Muscle of leg (tissue), 3 donors: ENCODE measurements at regions not wholly inside any gene's neighbourhood (a gene's known extent, or its start where the extent isn't known, plus 50 kb on each side); places are given as distances from the start of the nearest gene placed in this dataset.

Experiments used
- DNase-seq: peaks from one replicate; pipeline ENCODE4 v3.0.0; 2013
- H3K27ac ChIP-seq: one replicate; pipeline ENCODE4 v1.5.1; 2013; ENCODE audit warnings: mild to moderate bottlenecking, low read length, control low read depth
- H3K27me3 ChIP-seq: one replicate; pipeline ENCODE4 v1.6.1; 2013; ENCODE audit warnings: low read length; ENCODE audit not compliant: control insufficient read depth, insufficient read depth
- H3K36me3 ChIP-seq: one replicate; pipeline ENCODE4 v1.6.1; 2013; ENCODE audit warnings: low read length; ENCODE audit not compliant: control insufficient read depth, insufficient read depth
- H3K4me1 ChIP-seq: one replicate; pipeline ENCODE4 v1.6.1; 2013; ENCODE audit warnings: low read length; ENCODE audit not compliant: control insufficient read depth, insufficient read depth
- H3K4me3 ChIP-seq: one replicate; pipeline ENCODE4 v1.5.1; 2013; ENCODE audit warnings: low read length, control low read depth
- H3K9me3 ChIP-seq: replicated peaks from 2 replicates; pipeline ENCODE4 v1.6.1; 2013; ENCODE audit warnings: low read depth, low read length; ENCODE audit not compliant: control insufficient read depth
- WGBS: methylation state at CpG from one replicate; pipeline ENCODE4 v1.1.5; 2013; ENCODE audit warnings: missing lambda C conversion rate; ENCODE audit not compliant: insufficient coverage; 5-methylcytosine and 5-hydroxymethylcytosine counted together

GRCh38 chr5:67380431-67380830 is 183.8 kb upstream of the CD180 start:
- H3K4me3 ChIP-seq = no peak overlapping the region
- no peak overlapping the region for H3K27ac ChIP-seq
- no peaks in the 10 kb centered on the region for H3K27me3 ChIP-seq
- no peaks in the 10 kb centered on the region for H3K36me3 ChIP-seq
- H3K9me3 ChIP-seq = no peaks in the 10 kb centered on the region
- peaks cover 4% of the 10 kb centered on the region for H3K4me1 ChIP-seq
- WGBS = 50% methylated on average over 1 of the region's 1 CpG
- DNase-seq = no peak

DNA sequence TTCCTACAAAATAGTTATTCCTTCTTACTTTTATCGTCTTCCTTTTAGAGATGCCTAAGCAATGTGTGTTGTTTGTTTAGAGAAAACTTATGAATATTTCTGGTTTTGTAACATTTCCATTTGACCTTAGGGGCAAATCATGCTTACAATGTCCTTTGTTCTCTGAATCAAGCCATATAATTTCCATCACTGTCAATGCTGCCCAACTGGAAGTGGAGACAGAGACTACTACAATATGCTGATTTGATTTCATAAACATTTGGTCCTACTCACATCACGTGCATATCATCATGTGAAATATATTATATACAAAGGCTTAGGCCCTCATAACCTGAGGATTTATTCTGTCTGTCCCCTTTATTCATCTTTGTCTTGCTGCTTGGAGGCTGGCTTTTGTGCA is 183.2 kb upstream of the CD180 start:
- WGBS = no CpG with 5 or more reads among the region's 2 CpGs
- H3K27me3 ChIP-seq = no peaks in the 10 kb centered on the region
- H3K4me3 ChIP-seq = no peak overlapping the region
- no peak for DNase-seq
- H3K36me3 ChIP-seq = no peaks in the 10 kb centered on the region
- no peak overlapping the region for H3K27ac ChIP-seq
- H3K4me1 ChIP-seq = peaks cover 4% of the 10 kb centered on the region
- H3K9me3 ChIP-seq = no peaks in the 10 kb centered on the region

DNA sequence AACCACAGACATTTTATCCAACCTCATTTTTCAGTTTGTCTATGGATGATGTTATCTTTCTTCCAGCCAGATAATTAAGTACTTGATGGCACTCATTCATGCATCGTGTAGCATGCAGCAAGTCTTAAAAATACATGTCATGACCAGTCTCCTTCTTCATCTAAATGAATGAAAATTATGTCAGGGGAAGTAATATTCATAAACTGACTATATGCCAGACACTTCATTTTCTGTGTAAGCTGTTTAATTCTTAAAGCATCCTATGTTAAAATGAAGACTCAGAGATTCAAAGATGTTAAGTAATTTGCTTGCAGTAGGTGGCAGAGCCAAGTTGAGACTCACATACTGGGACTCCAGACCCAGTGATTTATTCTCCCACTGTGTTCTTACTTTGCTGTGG is 181.7 kb upstream of the CD180 start:
- no CpG with 5 or more reads among the region's 1 CpG for WGBS

GRCh38 chr5:67377631-67378030 is 181.0 kb upstream of the CD180 start:
- H3K27me3 ChIP-seq = no peaks in the 10 kb centered on the region
- WGBS = no CpG with 5 or more reads among the region's 4 CpGs
- no peaks in the 10 kb centered on the region for H3K9me3 ChIP-seq
- H3K4me3 ChIP-seq = no peak overlapping the region
- no peak overlapping the region for H3K27ac ChIP-seq
- H3K4me1 ChIP-seq = peaks cover 4% of the 10 kb centered on the region
- no peak for DNase-seq
- H3K36me3 ChIP-seq = no peaks in the 10 kb centered on the region

More for the DNA sequence above, 181.7 kb upstream of the CD180 start:
- H3K9me3 ChIP-seq = no peaks in the 10 kb centered on the region
- H3K4me1 ChIP-seq = peaks cover 4% of the 10 kb centered on the region
- H3K27me3 ChIP-seq = no peaks in the 10 kb centered on the region
- no peak for DNase-seq
- no peak overlapping the region for H3K27ac ChIP-seq
- no peaks in the 10 kb centered on the region for H3K36me3 ChIP-seq
- H3K4me3 ChIP-seq = no peak overlapping the region

DNA sequence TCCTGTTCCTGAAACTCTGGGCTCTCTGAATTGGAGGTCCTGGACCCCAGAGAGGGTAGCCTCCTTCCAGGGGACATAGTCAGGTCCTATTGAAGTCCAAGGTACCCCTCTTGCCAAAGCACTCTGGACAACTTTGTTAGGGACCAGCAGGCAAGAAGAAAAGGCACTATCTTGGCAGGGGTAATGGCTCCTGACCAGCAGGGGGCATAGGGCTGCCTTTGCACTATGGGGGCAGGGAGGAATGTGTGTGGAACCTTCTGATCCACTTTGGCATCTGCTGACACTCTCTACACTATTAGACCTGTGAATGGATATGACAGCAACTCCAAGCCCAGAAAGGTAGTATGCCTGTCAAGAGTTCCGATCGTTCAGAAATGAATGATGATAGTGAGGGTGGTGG is 179.0 kb upstream of the CD180 start:
- 100% methylated on average over 2 of the region's 2 CpGs for WGBS
- H3K9me3 ChIP-seq = no peaks in the 10 kb centered on the region
- H3K27me3 ChIP-seq = no peaks in the 10 kb centered on the region
- no peak overlapping the region for H3K4me3 ChIP-seq
- peaks cover 3% of the 10 kb centered on the region for H3K4me1 ChIP-seq
- no peak overlapping the region for H3K27ac ChIP-seq
- DNase-seq = no peak
- no peaks in the 10 kb centered on the region for H3K36me3 ChIP-seq

DNA sequence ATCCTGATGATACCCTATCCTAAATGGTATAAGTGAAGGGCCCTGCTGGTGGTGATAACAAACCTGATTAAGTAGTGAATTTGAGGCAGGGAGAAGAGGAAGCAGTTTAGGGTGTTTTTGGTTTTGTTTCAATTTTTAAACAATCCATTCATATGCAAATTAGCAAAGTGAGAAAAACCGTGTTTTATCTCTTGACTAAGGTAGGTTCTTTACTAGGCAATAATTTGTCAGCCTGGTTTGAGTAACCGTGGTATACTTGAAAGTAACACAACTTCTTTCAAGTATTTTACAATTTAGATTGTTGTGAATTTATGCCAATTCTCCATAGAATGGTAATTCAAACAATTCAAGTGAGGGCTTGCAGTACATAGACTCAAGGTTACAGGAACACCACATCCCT is 177.8 kb upstream of the CD180 start:
- no CpG with 5 or more reads among the region's 2 CpGs for WGBS
- H3K36me3 ChIP-seq = no peaks in the 10 kb centered on the region
- no peaks in the 10 kb centered on the region for H3K9me3 ChIP-seq
- no peaks in the 10 kb centered on the region for H3K27me3 ChIP-seq
- H3K4me3 ChIP-seq = no peak overlapping the region
- no peak for DNase-seq
- H3K4me1 ChIP-seq = peaks cover 3% of the 10 kb centered on the region
- no peak overlapping the region for H3K27ac ChIP-seq

- H3K36me3 ChIP-seq = no peaks in the 10 kb centered on the region
- WGBS = 65% methylated on average over 1 of the region's 1 CpG
- H3K9me3 ChIP-seq = no peaks in the 10 kb centered on the region
- no peak overlapping the region for H3K27ac ChIP-seq
- no peak overlapping the region for H3K4me3 ChIP-seq
- no peak for DNase-seq
- H3K27me3 ChIP-seq = no peaks in the 10 kb centered on the region
- peaks cover 3% of the 10 kb centered on the region for H3K4me1 ChIP-seq
Measured at GRCh38 chr5:67373518-67373917, 176.9 kb upstream of the CD180 start.

DNA sequence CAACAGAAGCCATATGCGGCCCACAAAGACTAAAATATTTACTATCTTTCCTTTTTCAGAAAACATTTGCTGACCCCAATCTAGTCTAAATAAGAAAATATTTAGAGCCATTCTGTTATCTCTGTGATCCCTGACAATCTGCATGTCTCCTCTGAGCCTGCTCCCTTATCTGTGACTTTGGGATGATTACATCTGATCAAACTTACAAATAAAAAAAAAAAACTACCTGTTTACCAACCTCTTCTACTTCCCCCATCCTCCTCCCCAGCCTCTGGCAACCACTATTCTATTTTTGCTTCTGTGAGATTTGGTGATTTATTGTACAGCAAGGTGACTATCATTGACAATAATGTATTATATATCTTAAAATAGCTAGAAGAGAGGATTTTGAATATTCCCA is 176.3 kb upstream of the CD180 start:
- no CpG with 5 or more reads among the region's 1 CpG for WGBS
- Histone ChIP-seq H3K4me3 (no peak overlapping the region), H3K9me3 (no peaks in the 10 kb centered on the region), H3K36me3 (no peaks in the 10 kb centered on the region), H3K27ac (no peak overlapping the region), H3K4me1 (peaks cover 3% of the 10 kb centered on the region), H3K27me3 (no peaks in the 10 kb centered on the region)
- DNase-seq = no peak

GRCh38 chr5:67371924-67372323 is 175.3 kb upstream of the CD180 start:
- Histone ChIP-seq H3K36me3 (no peaks in the 10 kb centered on the region), H3K9me3 (no peaks in the 10 kb centered on the region), H3K4me3 (no peak overlapping the region), H3K4me1 (no peaks in the 10 kb centered on the region), H3K27me3 (no peaks in the 10 kb centered on the region), H3K27ac (no peak overlapping the region)
- no peak for DNase-seq
- no CpG with 5 or more reads among the region's 1 CpG for WGBS

DNA sequence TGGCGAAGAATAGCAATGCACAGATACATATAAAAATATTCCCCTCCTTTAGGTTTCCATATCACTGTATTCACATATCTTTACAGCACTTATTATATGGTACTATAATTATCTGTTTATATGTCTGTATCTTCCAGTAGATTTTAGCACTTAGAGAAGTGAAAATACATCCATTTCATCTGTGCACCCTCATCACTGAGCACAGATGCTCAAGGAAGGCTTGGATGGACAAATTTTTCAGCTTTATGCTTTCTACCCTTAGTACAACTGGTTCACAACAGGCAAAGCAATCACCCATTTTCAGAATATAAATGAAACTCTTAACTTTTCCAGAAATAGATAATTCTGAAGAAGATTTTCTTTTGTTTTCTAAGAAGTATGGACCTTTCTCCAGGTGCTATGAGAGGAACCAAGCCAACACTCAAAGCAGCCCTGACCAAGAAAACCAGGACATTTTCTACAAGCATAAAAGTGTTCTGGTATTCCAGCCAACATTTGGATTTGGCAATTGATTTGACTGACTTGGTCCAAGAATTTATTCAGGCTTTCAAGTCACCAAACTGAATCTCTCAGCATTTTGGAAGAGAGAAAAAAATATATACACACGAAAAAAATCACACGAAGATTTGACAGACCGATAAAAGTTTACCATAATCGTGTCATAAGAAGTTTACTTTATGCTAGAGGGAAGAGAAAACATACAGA is 170.2 kb upstream of the CD180 start:
- no peak overlapping the region for H3K4me3 ChIP-seq
- WGBS = no CpG with 5 or more reads among the region's 5 CpGs
- no peaks in the 10 kb centered on the region for H3K36me3 ChIP-seq
- no peaks in the 10 kb centered on the region for H3K27me3 ChIP-seq
- no peak overlapping the region for H3K27ac ChIP-seq
- no peaks in the 10 kb centered on the region for H3K9me3 ChIP-seq
- H3K4me1 ChIP-seq = no peaks in the 10 kb centered on the region
- DNase-seq = peak; percentile 52

DNA sequence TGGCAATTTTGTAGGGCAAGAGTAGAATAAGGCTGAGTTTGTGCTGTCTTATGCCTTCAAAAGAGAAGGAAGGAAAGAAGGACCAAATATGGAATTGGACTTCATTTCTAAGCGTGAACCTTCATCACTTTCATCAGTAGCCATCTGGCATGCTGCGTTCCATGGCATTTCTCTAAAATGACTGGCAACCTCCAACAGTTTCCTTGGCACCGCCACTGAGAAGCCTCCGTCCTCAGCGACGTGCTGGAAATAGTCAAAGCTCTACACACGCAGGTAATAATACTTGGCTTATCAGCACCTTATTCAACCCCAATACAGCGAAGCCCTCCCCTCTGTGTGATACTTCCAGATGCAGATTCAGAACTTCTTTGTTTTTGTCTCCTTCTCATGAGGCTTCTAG is 169.7 kb upstream of the CD180 start:
- Histone ChIP-seq H3K9me3 (no peaks in the 10 kb centered on the region), H3K27ac (no peak overlapping the region), H3K36me3 (no peaks in the 10 kb centered on the region), H3K27me3 (no peaks in the 10 kb centered on the region), H3K4me1 (no peaks in the 10 kb centered on the region), H3K4me3 (no peak overlapping the region)
- WGBS = 93% methylated on average over 8 of the region's 8 CpGs
- no peak for DNase-seq
